Stimulated activated naive CD8-positive, alpha-beta T cell treated with anti-CD3 and anti-CD28 coated beads, Interleukin-15, amount 100 ng/mL, for 72 hours (primary cell): ENCODE measurements at regions not wholly inside any gene's neighbourhood (a gene's known extent, or its start where the extent isn't known, plus 50 kb on each side); places are given as distances from the start of the nearest gene placed in this dataset.
A peak's percentile ranks its signal among the peaks of the same experiment; 100 is the strongest.

Experiments
- ATAC-seq: fragments of 150-1000 bp; cut with Tn5 transposase; 2 replicates; pipeline ENCODE4 v1.10.0; 2021; ENCODE audit warnings: mild to moderate bottlenecking, moderate library complexity
- DNase-seq, 2 donors: peaks; one replicate each; pipeline ENCODE4 v3.0.0; 2021 to 2022
- H3K27ac Mint-ChIP-seq, 2 donors: one replicate each; pipeline ENCODE4 v1.8.0; 2022; ENCODE audit warnings: mild to moderate bottlenecking in 2 of 2, mixed read lengths in 2 of 2, moderate library complexity in 2 of 2
- H3K27me3 Mint-ChIP-seq: one replicate; pipeline ENCODE4 v1.8.0; 2022; ENCODE audit warnings: mixed read lengths
- H3K4me1 Mint-ChIP-seq: one replicate; pipeline ENCODE4 v1.8.0; 2022; ENCODE audit warnings: mild to moderate bottlenecking, mixed read lengths
- H3K4me3 Mint-ChIP-seq, 2 donors: one replicate each; pipeline ENCODE4 v1.8.0; 2022; ENCODE audit warnings: mild to moderate bottlenecking in 2 of 2, mixed read lengths in 2 of 2, moderate library complexity in 1 of 2
- H3K9me3 Mint-ChIP-seq, 2 donors: one replicate each; pipeline ENCODE4 v1.8.0; 2022; ENCODE audit warnings: mixed read lengths in 2 of 2

DNA sequence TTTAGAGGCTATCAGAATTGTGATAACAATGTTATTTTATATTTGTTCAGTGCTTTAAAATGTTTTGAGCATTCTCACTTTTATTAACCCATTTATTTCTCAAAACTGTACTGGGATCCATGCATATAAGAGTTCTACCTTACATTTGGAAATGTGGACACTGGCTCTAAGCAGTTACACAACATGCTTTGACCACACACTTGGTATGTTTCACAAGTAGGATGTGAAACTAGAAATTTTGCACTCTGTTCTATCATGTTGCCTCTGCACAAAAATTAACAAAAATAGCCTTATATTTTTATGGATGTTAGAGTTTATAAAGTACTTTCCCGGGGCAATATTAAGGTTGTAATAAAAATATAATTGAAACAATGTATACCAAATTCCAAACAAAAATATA, 126.9 kb upstream of the CHORDC1 start:
- H3K9me3 Mint-ChIP-seq = no peaks in the 10 kb centered on the region
- H3K27me3 Mint-ChIP-seq = peaks cover 7% of the 10 kb centered on the region
- H3K4me3 Mint-ChIP-seq = no peak overlapping the region
- H3K27ac Mint-ChIP-seq = no peak overlapping the region
- ATAC-seq (no peak), DNase-seq (no peak)
- no peaks in the 10 kb centered on the region for H3K4me1 Mint-ChIP-seq

DNA sequence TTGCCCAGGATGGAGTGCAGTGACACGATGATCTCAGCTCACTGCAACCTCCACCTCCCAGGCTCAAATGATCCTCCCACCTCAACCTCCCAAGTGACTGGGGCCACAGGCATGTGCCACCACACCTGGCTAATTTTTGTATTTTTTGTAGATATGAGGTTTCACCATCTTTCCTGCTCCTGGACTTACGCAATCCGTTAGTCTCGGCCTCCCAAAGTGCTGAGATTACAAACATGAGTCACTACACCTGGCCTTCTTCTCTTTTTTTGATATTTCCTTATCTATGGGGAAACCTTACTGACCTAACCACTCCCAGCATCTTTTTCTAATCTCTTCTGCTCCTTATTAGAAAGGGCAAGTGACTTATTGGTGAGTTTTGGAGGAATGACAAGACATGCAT, 121.7 kb upstream of the CHORDC1 start:
- ATAC-seq (no peak), DNase-seq (no peak)
- no peak overlapping the region for H3K27ac Mint-ChIP-seq
- no peaks in the 10 kb centered on the region for H3K9me3 Mint-ChIP-seq
- H3K4me3 Mint-ChIP-seq = no peak overlapping the region
- H3K4me1 Mint-ChIP-seq = no peaks in the 10 kb centered on the region
- H3K27me3 Mint-ChIP-seq = peaks cover 16% of the 10 kb centered on the region

DNA sequence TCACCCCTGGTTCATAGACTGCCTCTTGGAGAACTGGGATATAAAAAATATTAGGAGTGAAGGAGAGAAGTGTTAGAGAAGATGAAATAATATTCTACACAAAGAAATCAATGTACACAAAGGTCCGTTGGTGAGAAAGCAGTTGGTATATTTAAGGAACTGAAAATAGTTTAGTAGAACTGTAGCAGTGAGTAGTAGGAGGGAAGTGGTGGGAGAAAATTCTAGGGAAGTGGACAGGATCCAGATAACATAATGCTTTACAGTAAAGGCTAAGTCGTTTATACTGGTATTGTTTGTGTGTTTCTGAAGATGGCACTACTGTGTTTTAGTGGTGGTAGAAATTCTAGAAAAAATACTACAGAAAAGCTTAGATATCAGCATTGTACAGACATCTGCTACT, 120.8 kb upstream of the CHORDC1 start:
- Mint-ChIP-seq H3K4me1 (no peaks in the 10 kb centered on the region), H3K9me3 (no peaks in the 10 kb centered on the region), H3K4me3 (no peak overlapping the region), H3K27me3 (peaks cover 16% of the 10 kb centered on the region), H3K27ac (no peak overlapping the region)
- no peak for DNase-seq
- ATAC-seq = no peak

DNA sequence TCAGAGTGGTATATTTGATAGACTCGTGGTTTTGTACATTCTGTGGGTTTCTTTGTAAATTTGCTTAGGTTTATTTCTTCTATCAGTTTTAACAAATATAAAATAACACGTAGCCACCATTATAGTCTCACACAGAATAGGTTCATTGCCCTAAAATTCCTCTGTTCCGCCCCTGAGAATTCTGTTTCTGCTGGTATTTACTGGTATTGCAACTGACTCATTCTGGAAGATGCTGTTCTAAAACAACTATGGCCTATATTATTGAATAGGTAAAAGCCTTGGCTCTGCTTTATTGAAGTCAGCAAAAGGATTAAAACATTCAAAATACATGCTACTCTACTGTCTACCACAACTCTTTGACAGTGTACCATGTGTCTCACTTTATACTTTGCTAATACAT, 119.1 kb upstream of the CHORDC1 start:
- DNase-seq = no peak
- ATAC-seq = no peak
- Mint-ChIP-seq H3K27ac (no peak overlapping the region), H3K27me3 (peaks cover 9% of the 10 kb centered on the region), H3K4me1 (no peaks in the 10 kb centered on the region), H3K4me3 (no peak overlapping the region), H3K9me3 (no peaks in the 10 kb centered on the region)

DNA sequence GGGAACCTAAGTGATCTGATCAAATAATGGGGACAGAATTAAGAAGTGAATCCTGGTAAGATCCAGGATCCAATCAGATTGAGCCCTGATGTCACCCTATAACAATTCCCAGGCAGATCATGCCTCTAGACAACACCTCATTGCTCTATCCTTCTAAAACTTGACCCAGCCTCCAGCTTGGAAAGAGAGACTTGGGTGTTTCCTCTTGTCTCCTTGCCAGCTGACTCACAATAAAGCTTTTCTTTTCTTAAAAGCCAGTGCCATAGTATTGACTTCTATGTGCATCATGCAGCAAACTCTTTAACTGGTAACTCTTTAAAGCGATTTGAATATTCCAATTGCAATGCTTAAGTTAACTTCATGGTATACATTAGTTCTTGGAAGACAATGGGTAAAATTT, 109.6 kb upstream of the CHORDC1 start:
- H3K27me3 Mint-ChIP-seq = no peaks in the 10 kb centered on the region
- H3K9me3 Mint-ChIP-seq = no peaks in the 10 kb centered on the region
- H3K4me3 Mint-ChIP-seq = no peak overlapping the region
- ATAC-seq (no peak), DNase-seq (no peak)
- H3K27ac Mint-ChIP-seq = no peak overlapping the region
- H3K4me1 Mint-ChIP-seq = no peaks in the 10 kb centered on the region

DNA sequence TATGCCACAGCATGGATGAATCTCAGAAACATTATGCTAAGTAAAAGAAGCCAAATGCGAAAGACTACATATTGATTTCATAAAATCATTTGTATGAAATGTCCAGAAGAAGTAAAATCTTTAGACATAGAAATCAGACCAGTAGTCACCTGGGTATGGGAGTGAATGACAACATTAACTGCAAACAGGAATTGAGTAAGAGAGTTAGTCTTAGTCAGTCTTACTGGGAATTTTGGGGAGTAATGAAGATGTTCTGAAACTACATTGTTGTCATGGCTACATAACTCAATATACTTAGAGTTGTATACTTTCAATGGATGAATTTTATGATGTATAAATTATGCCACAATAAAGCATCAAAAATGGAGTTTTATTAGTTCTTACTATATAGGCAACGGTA, 107.8 kb upstream of the CHORDC1 start:
- DNase-seq (no peak), ATAC-seq (no peak)
- Mint-ChIP-seq H3K4me3 (no peak overlapping the region), H3K27ac (no peak overlapping the region), H3K9me3 (no peaks in the 10 kb centered on the region), H3K27me3 (no peaks in the 10 kb centered on the region), H3K4me1 (no peaks in the 10 kb centered on the region)

DNA sequence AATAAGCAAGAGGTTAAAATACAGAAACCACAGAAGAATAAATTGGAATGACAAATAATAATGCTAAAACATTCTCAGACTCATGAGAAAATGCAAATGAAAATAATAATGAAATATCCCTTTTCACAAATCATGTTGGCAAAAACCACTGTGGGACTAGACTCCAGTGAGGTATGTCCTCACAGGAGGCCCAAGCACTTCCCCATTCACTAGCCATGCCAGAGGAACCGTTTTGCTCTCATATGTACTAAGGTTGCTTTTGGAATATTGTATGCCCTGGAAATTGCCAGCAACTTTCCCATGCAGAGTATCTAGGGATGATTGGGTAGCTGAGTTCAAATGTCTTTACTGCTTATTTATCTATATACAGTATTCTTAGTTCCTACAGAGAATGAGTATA, 106.2 kb upstream of the CHORDC1 start:
- no peak for ATAC-seq
- H3K27me3 Mint-ChIP-seq = no peaks in the 10 kb centered on the region
- H3K4me1 Mint-ChIP-seq = no peaks in the 10 kb centered on the region
- no peak overlapping the region for H3K27ac Mint-ChIP-seq
- no peaks in the 10 kb centered on the region for H3K9me3 Mint-ChIP-seq
- H3K4me3 Mint-ChIP-seq = no peak overlapping the region
- no peak for DNase-seq

DNA sequence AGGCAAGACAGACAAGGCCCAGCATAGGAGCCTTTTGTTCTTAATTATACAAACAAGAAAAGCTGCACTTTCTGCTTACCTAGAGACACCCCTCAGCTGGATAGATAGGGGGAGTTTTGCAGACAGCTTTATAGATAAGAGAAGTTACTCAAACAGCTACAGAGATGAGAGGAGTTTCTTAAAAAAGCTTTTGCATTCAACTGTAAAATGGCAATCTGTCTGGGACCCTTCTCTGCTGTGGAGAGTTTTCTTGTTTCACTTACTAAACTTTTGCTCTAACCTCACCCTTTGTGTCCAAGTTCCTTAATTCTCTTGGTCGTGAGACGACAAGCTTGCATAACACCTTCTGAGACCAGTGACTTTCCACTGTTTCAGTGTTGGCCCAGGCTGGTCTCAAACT, 103.8 kb upstream of the CHORDC1 start:
- ATAC-seq (no peak), DNase-seq (no peak)
- Mint-ChIP-seq H3K4me1 (no peaks in the 10 kb centered on the region), H3K4me3 (no peak overlapping the region), H3K9me3 (no peaks in the 10 kb centered on the region), H3K27me3 (no peaks in the 10 kb centered on the region), H3K27ac (no peak overlapping the region)

DNA sequence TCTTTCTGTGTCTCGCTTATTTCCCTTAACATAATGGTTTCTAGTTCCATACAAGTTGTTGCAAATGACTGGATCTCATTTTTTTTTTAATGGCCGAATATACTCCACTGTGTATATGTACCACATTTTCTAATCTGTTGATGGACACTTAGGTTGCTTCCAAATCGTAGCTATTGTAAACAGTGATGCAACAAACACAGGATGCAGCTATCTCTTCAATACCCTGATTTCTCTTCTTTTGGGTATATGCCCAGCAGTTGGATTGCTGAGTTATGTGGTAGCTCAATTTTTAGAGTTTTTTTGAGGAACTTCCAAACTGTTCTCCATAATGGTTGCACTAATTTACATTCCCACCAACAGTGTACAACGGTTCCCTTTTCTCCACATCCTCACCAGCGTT, 100.4 kb upstream of the CHORDC1 start:
- H3K27me3 Mint-ChIP-seq = no peaks in the 10 kb centered on the region
- H3K27ac Mint-ChIP-seq = no peak overlapping the region
- no peak for DNase-seq
- H3K9me3 Mint-ChIP-seq = no peaks in the 10 kb centered on the region
- no peak for ATAC-seq
- H3K4me1 Mint-ChIP-seq = no peaks in the 10 kb centered on the region
- H3K4me3 Mint-ChIP-seq = no peak overlapping the region

DNA sequence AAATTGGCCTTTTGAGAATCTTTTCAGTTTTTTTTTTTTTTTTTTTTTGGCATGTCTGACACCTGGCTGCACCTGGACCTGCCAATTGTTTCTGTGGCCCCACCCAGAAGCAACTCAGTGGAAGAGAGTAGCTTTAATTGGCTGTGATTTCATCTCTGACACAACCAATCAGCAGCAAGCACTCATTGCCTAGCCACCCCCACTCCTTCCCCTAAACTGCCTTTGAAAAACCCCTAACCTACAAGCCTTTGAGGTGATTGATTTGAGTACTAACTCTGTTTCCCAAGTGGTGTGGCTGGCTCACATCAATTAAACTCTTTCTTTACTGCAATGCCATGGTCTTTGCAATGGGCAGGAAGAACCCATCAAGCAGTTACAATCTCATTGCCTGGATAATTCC, 98.2 kb upstream of the CHORDC1 start:
- peak; percentile 49 for ATAC-seq
- no peak for DNase-seq
- no peaks in the 10 kb centered on the region for H3K4me1 Mint-ChIP-seq
- no peaks in the 10 kb centered on the region for H3K9me3 Mint-ChIP-seq
- no peaks in the 10 kb centered on the region for H3K27me3 Mint-ChIP-seq
- no peak overlapping the region for H3K27ac Mint-ChIP-seq
- no peak overlapping the region for H3K4me3 Mint-ChIP-seq

DNA sequence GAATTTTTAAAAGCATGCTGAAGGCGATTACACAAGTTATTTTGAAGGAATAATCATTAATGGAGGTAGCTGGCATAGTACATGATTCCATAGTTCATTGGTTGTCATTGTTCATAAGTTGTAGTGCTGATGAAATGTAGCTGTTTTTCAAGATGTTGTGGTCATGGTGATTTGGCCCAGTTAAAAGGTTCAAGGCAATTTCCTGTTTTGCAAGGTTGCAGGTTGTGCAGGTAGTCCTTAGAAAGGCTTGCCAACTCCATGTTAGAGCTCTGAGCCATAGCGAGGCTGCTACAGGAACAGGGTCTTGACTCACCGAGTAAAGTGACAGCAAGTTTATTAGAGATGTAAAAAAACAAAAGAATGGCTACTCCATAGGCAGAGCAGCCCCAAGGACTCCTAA, 95.8 kb upstream of the CHORDC1 start:
- Mint-ChIP-seq H3K27ac (no peak overlapping the region), H3K9me3 (no peaks in the 10 kb centered on the region), H3K4me3 (no peak overlapping the region), H3K27me3 (no peaks in the 10 kb centered on the region), H3K4me1 (no peaks in the 10 kb centered on the region)
- ATAC-seq (no peak), DNase-seq (no peak)

DNA sequence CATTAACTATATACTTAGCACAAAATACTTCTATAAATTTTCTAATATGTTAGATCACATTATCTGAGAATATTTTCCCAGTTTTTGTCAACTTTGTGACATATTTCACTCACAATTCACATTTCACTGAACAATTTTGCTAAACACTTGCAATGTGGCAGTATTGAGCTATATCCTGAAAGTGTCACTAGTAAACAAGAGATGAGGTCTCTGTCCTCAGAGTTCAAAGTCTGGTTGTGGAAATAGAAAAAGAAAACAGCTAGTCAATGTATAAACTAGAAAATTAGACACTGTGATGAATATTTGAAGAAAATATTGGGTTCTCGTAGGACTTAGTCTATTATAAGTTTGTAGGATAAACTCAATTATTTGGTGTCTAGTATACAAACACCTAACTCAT, 87.4 kb upstream of the CHORDC1 start:
- DNase-seq = no peak
- no peaks in the 10 kb centered on the region for H3K4me1 Mint-ChIP-seq
- H3K27me3 Mint-ChIP-seq = peaks cover 6% of the 10 kb centered on the region
- H3K27ac Mint-ChIP-seq = no peak overlapping the region
- ATAC-seq = no peak
- H3K9me3 Mint-ChIP-seq = no peaks in the 10 kb centered on the region
- no peak overlapping the region for H3K4me3 Mint-ChIP-seq

DNA sequence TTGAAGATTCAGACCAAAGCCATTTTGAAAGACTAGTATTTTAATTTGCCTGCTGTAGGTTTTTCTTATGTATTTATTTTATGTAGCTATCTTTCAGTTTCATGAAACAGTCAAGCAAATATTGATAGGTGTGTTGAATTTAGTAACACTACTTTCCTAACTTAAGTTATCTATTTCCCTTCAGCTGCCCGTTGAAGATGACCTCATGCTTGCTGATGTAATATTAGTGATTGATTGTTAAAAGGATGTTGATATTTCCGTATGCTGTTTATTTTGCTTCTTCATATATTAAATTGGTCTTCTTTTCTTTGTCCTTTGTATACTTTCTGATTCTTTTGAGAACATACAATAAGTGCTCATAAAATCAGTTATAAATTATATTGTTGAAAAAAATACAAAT, 86.8 kb upstream of the CHORDC1 start:
- no peaks in the 10 kb centered on the region for H3K4me1 Mint-ChIP-seq
- peaks cover 6% of the 10 kb centered on the region for H3K27me3 Mint-ChIP-seq
- no peaks in the 10 kb centered on the region for H3K9me3 Mint-ChIP-seq
- H3K4me3 Mint-ChIP-seq = no peak overlapping the region
- ATAC-seq = no peak
- H3K27ac Mint-ChIP-seq = no peak overlapping the region
- no peak for DNase-seq

DNA sequence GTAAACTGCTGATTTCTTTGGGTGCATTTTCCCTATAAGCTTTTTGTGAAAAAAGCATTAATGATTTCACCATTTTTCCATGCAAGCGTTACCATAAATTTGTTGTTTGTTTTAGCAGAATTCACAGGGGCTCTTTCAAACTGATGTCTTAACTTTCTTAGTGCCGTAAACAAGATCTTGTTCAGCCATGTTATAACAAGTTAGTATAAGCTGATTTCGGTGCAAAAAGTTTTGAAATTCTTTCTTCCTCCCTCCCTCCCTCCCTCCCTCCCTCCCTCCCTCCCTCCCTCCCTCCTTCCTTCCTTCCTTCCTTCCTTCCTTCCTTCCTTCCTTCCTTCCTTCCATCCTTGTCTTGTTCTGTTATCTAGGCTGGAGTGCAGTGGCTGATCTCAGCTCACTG, 71.7 kb upstream of the CHORDC1 start:
- Mint-ChIP-seq H3K9me3 (peaks cover 2 to 4% of the 10 kb centered on the region in 2 donors), H3K27me3 (peaks cover 15% of the 10 kb centered on the region), H3K4me3 (no peak overlapping the region), H3K27ac (no peak overlapping the region), H3K4me1 (no peaks in the 10 kb centered on the region)
- ATAC-seq = no peak
- DNase-seq = no peak

DNA sequence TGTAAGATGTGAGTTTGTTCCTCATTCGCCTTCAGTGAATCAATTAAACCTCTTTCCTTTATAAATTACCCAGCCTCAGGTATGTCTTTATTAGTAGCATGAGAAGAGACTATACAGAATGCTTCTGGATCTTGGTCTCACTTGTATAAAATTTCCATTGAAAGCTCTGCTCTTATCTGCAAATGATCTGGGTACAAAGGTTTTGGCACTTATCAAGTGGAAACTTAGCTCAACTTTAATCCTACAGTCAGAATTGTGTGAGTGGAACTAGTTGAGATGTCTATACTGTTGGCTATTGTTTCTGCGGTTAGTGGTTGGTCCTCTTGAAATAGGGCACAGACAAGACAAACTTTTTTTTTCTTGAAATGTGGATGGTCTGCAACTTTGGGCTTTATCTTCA, 71.2 kb upstream of the CHORDC1 start:
- Mint-ChIP-seq H3K9me3 (peaks cover 0 to under 1% of the 10 kb centered on the region in 2 donors), H3K4me1 (no peaks in the 10 kb centered on the region), H3K27ac (no peak overlapping the region), H3K27me3 (peaks cover 10% of the 10 kb centered on the region), H3K4me3 (no peak overlapping the region)
- no peak for DNase-seq
- ATAC-seq = no peak

DNA sequence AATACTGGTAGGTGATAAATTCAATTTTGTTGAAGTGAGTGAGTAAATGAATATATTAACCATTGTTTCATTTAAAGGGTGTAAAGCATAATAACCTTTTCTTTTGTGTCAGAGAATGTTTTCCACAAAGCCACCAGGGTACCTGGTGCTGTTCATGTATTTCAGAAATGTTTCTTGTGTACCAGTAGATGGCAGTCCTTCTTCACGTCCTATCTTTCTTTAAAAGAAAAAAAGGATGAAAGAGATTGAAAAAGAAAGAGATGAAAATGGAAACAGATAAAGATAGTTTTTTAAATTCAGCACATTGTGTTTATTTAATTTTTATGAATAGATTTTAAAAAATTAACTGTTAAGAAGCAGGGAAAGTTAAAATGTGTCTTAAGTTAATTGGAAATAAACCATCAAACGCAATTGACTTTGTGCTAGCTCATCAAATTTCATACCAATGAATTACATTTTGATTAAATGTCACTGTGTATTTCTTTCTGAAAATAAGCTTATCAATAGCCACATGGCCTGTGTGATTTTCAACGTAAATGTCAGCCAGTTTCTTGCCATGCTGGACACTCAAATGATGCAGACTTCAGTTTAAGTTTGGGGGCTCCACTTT, 65.5 kb upstream of the CHORDC1 start:
- H3K9me3 Mint-ChIP-seq = peaks cover 0 to 6% of the 10 kb centered on the region in 2 donors
- H3K4me1 Mint-ChIP-seq = no peaks in the 10 kb centered on the region
- DNase-seq (no peak), ATAC-seq (no peak)
- H3K27me3 Mint-ChIP-seq = peaks cover 19% of the 10 kb centered on the region
- no peak overlapping the region for H3K27ac Mint-ChIP-seq
- no peak overlapping the region for H3K4me3 Mint-ChIP-seq

DNA sequence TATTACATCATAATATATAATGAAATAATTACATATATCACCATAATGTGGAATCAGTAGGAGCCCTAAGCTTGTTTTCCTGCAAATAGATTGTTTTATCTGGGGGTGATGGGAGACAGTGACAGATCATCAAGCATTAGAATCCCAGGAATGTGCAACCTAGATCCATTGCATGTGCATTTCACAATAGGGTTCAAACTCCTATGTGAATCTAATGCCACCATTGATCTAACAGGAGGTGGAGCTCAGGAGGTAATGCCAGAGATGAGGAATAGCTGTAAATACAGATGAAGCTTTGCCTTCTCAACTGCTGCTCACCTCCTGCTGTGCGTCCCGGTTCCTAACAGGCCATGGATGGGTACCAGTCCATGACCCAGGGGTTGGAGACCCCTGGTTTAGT, 63.8 kb upstream of the CHORDC1 start:
- peaks cover 0 to 6% of the 10 kb centered on the region in 2 donors for H3K9me3 Mint-ChIP-seq
- no peak for ATAC-seq

More for the DNA sequence above, 63.8 kb upstream of the CHORDC1 start:
- Mint-ChIP-seq H3K27ac (no peak overlapping the region), H3K4me1 (no peaks in the 10 kb centered on the region), H3K27me3 (peaks cover 19% of the 10 kb centered on the region), H3K4me3 (no peak overlapping the region)
- DNase-seq = no peak
